ENCODE measurements at regions not wholly inside any gene's neighbourhood (a gene's known extent, or its start where the extent isn't known, plus 50 kb on each side); places are given as distances from the start of the nearest gene placed in this dataset.

- Histone ChIP-seq H3K27ac (no peak overlapping the region), H3K27me3 (no peaks in the 10 kb centered on the region), H3K4me1 (peaks cover 0 to 3% (median 0%) of the 10 kb centered on the region in 4 donors), H3K9me3 (no peaks in the 10 kb centered on the region), H3K4me3 (no peak overlapping the region), H3K36me3 (no peaks in the 10 kb centered on the region)
- 73 to 82% methylated on average over 1 of the region's 1 CpG for WGBS, 2 donors
- DNase-seq, result no peak
- TF ChIP-seq, protein P1, sequence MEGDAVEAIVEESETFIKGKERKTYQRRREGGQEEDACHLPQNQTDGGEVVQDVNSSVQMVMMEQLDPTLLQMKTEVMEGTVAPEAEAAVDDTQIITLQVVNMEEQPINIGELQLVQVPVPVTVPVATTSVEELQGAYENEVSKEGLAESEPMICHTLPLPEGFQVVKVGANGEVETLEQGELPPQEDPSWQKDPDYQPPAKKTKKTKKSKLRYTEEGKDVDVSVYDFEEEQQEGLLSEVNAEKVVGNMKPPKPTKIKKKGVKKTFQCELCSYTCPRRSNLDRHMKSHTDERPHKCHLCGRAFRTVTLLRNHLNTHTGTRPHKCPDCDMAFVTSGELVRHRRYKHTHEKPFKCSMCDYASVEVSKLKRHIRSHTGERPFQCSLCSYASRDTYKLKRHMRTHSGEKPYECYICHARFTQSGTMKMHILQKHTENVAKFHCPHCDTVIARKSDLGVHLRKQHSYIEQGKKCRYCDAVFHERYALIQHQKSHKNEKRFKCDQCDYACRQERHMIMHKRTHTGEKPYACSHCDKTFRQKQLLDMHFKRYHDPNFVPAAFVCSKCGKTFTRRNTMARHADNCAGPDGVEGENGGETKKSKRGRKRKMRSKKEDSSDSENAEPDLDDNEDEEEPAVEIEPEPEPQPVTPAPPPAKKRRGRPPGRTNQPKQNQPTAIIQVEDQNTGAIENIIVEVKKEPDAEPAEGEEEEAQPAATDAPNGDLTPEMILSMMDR (IDR thresholded peaks at IDR 0.05), result no peak
- no peak for TF ChIP-seq POLR2A (IDR thresholded peaks at IDR 0.05)
- no peak for TF ChIP-seq POLR2AphosphoS5 (IDR thresholded peaks at IDR 0.05)
- TF ChIP-seq EP300 (IDR thresholded peaks at IDR 0.05), result no peak
- intact Hi-C loops (cut with DNase I), result no loop called here
These were observed 64.9 kb upstream of the BTBD3 start for GRCh38 chr20:11852811-11853210.

DNA sequence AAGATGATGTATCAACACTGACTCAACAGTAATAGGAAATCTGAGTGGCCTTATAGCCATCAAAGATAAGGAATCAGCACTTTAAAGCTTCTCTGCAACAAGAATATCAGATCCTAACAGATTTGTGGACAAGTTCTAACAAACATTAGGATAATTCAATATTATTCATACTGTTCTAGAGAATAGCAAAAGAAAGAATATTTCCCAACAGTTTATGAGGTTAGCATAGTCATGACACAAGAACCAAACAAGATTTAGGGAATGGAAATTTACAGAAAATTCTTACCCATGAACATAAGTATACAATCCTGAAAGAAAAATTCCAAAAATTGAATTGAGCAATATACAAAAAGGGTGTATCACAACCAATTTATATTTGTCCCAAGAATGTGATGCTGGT is 64.3 kb upstream of the BTBD3 start:
- no peak overlapping the region for H3K4me3 ChIP-seq
- no peaks in the 10 kb centered on the region for H3K27me3 ChIP-seq
- no peaks in the 10 kb centered on the region for H3K9me3 ChIP-seq
- no peaks in the 10 kb centered on the region for H3K4me1 ChIP-seq
- no peak for TF ChIP-seq EP300 (IDR thresholded peaks at IDR 0.05)
- TF ChIP-seq POLR2A (IDR thresholded peaks at IDR 0.05), result no peak
- TF ChIP-seq POLR2AphosphoS5 (IDR thresholded peaks at IDR 0.05), result no peak
- TF ChIP-seq, protein P1 (IDR thresholded peaks at IDR 0.05), result no peak
- no peak overlapping the region for H3K27ac ChIP-seq
- no peak for DNase-seq
- intact Hi-C loops (cut with DNase I), result no loop called here
- no peaks in the 10 kb centered on the region for H3K36me3 ChIP-seq

DNA sequence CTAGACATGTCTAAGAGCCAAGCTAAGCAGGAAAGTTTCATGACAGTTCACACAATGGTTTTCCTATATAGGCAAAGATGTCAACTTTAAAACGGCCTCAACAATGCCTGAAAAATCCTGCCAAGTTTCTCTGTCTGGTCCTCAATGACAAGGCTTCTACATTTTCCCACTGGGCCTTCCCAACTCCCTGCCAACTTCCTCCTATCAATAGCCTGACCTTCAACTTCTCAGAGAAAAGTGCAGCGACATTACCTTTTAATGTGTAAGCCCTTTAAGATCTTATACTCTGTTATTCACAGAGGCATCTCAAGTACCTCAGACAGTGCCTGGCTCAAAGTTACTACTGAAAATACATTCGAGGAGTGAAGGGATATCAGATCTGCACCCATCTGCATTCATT is 56.2 kb upstream of the BTBD3 start:
- Histone ChIP-seq H3K27ac (no peak overlapping the region), H3K27me3 (no peaks in the 10 kb centered on the region), H3K36me3 (no peaks in the 10 kb centered on the region), H3K4me3 (no peak overlapping the region), H3K9me3 (no peaks in the 10 kb centered on the region), H3K4me1 (no peaks in the 10 kb centered on the region)
- 56 to 66% methylated on average over 3 of the region's 3 CpGs for WGBS, 2 donors
- no peak for TF ChIP-seq POLR2AphosphoS5 (IDR thresholded peaks at IDR 0.05)
- TF ChIP-seq, protein P1 (IDR thresholded peaks at IDR 0.05), result no peak
- no peak for TF ChIP-seq POLR2A (IDR thresholded peaks at IDR 0.05)
- no peak for TF ChIP-seq EP300 (IDR thresholded peaks at IDR 0.05)
- DNase-seq, result no peak
- intact Hi-C loops (cut with DNase I), result no loop called here

GRCh38 chr20:11867291-11867919 is 50.3 kb upstream of the BTBD3 start:
- Histone ChIP-seq H3K27me3 (no peaks in the 10 kb centered on the region), H3K4me1 (no peaks in the 10 kb centered on the region), H3K4me3 (no peak overlapping the region), H3K9me3 (no peaks in the 10 kb centered on the region), H3K36me3 (no peaks in the 10 kb centered on the region), H3K27ac (no peak overlapping the region)
- DNase-seq, result no peak
- TF ChIP-seq EP300 (IDR thresholded peaks at IDR 0.05) (no peak), POLR2A (IDR thresholded peaks at IDR 0.05) (no peak), POLR2AphosphoS5 (IDR thresholded peaks at IDR 0.05) (no peak)
- TF ChIP-seq, protein P1 (IDR thresholded peaks at IDR 0.05), result no peak
- 76 to 79% methylated on average over 6 of the region's 6 CpGs for WGBS, 2 donors
- intact Hi-C loops (cut with DNase I), result no loop called here

Small RNA genes lying in the stretch of these regions (small RNA-seq; reads per million reads assigned to genes)
- gene AL080274.1 (0 reads per million in 3 donors), gene RN7SKP111 (0 reads per million in 3 donors)

Measured in sigmoid colon (tissue), 6 donors.